ENCODE measurements at regions not wholly inside any gene's neighbourhood (a gene's known extent, or its start where the extent isn't known, plus 50 kb on each side); places are given as distances from the start of the nearest gene placed in this dataset.

DNA sequence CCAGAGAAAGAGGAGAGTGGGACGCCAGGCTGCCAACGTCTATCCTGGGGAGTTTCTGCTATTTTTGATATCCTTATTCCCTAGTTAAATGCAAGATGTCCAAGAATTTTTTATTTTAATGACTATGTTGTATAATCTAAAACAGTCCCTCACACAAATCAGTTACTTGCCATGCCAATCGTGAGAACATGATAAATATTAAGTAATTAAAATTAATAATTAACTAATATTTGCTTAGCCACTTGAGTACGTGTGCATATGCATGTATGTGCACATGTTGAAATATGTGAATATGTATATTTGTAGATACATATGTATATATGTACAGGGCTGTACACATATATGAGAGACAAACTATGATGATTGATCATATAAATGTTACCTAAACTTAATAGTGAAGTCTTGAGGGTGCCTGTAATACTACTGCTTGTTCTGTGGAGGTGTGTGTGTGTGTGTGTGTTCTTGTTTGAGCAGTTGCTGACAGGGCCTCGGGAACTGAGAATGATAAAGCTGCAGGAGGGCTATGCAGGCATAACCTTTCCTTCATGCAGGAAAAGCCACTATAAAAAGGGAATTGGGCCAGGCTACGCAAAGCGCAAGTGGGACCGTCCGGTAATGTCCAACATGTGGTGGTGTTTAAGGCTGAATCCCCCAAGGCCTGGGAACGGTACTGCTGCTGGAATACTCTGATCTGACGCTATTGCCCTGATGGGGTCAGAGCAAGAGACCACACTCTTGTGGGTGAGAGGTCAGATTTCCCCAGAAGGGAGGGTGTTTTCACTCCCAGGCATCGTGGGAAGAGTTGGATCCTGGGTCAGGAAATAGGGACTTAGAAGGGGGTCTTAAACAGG, 148.3 kb upstream of the TBX18 start:
- TF ChIP-seq, protein P1, sequence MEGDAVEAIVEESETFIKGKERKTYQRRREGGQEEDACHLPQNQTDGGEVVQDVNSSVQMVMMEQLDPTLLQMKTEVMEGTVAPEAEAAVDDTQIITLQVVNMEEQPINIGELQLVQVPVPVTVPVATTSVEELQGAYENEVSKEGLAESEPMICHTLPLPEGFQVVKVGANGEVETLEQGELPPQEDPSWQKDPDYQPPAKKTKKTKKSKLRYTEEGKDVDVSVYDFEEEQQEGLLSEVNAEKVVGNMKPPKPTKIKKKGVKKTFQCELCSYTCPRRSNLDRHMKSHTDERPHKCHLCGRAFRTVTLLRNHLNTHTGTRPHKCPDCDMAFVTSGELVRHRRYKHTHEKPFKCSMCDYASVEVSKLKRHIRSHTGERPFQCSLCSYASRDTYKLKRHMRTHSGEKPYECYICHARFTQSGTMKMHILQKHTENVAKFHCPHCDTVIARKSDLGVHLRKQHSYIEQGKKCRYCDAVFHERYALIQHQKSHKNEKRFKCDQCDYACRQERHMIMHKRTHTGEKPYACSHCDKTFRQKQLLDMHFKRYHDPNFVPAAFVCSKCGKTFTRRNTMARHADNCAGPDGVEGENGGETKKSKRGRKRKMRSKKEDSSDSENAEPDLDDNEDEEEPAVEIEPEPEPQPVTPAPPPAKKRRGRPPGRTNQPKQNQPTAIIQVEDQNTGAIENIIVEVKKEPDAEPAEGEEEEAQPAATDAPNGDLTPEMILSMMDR (IDR thresholded peaks at IDR 0.05; ENCODE audit: low read length) = no peak
- no peak for TF ChIP-seq EZH2 (optimal IDR thresholded peaks at IDR 0.05; ENCODE audit: low read depth, low read length)
